ENCODE measurements at regions not wholly inside any gene's neighbourhood (a gene's known extent, or its start where the extent isn't known, plus 50 kb on each side); places are given as distances from the start of the nearest gene placed in this dataset.
A peak's percentile ranks its signal among the peaks of the same experiment; 100 is the strongest.

GRCh38 chr5:61941637-61942036, 364.4 kb upstream of the KIF2A start:
- DNase-seq (no peak), ATAC-seq (no peak)
- TF ChIP-seq POLR2A (IDR thresholded peaks at IDR 0.05) (no peak), CTCF (IDR thresholded peaks at IDR 0.05) (no peak)
- Histone ChIP-seq H3K36me3 (replicated peaks in 1 of 2; ENCODE audit: insufficient read depth in 1 of 2, low read depth in 2 of 2) (no peaks in the 10 kb centered on the region), H3K4me3 (no peak overlapping the region), H3K4me1 (no peaks in the 10 kb centered on the region), H3K9me3 (no peaks in the 10 kb centered on the region), H3K27me3 (no peaks in the 10 kb centered on the region), H3K27ac (no peak overlapping the region)
- WGBS, 2 donors = 0% methylated on average over 1 of the region's 1 CpG
- intact Hi-C loops (cut with DNase I) = no loop called here

GRCh38 chr5:61942462-61943049, 363.4 kb upstream of the KIF2A start:
- Histone ChIP-seq H3K9me3 (no peaks in the 10 kb centered on the region), H3K4me3 (no peak overlapping the region), H3K27me3 (no peaks in the 10 kb centered on the region), H3K4me1 (peaks cover 5% of the 10 kb centered on the region), H3K36me3 (replicated peaks in 1 of 2; ENCODE audit: insufficient read depth in 1 of 2, low read depth in 2 of 2) (no peaks in the 10 kb centered on the region), H3K27ac (no peak overlapping the region)
- 79 to 81% methylated on average over 2 of the region's 2 CpGs for WGBS, 2 donors
- no peak for DNase-seq
- intact Hi-C loops (cut with DNase I) = no loop called here
- ATAC-seq = no peak
- TF ChIP-seq CTCF (IDR thresholded peaks at IDR 0.05) (no peak), POLR2A (IDR thresholded peaks at IDR 0.05) (no peak)

DNA sequence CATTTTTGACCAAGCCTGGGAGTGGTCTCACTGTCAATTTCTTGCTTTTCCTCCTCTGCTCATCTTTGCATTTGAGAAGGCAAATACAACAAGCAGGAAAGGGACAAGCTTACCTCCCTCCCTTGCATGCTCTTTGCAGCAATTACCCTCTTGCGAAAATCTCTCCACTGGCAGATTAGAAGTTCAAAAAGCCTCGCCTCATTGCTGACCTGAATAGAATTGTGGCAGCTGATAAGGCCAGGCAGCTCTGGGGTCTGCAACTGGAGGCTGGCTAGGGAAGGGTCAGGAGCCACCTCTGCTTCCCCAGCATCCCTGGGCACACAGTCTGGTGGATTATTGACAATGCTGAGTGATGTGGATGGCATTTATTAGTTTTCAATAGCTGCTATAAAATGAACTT, 362.3 kb upstream of the KIF2A start:
- intact Hi-C loops (cut with DNase I) = no loop called here
- Histone ChIP-seq H3K27ac (no peak overlapping the region), H3K4me3 (no peak overlapping the region), H3K9me3 (no peaks in the 10 kb centered on the region), H3K27me3 (no peaks in the 10 kb centered on the region), H3K36me3 (replicated peaks in 1 of 2; ENCODE audit: insufficient read depth in 1 of 2, low read depth in 2 of 2) (no peaks in the 10 kb centered on the region), H3K4me1 (peaks cover 17% of the 10 kb centered on the region)
- TF ChIP-seq CTCF (IDR thresholded peaks at IDR 0.05) (no peak), POLR2A (IDR thresholded peaks at IDR 0.05) (no peak)
- WGBS, 2 donors = 78 to 89% methylated on average over 2 of the region's 2 CpGs
- no peak for DNase-seq
- ATAC-seq = no peak

DNA sequence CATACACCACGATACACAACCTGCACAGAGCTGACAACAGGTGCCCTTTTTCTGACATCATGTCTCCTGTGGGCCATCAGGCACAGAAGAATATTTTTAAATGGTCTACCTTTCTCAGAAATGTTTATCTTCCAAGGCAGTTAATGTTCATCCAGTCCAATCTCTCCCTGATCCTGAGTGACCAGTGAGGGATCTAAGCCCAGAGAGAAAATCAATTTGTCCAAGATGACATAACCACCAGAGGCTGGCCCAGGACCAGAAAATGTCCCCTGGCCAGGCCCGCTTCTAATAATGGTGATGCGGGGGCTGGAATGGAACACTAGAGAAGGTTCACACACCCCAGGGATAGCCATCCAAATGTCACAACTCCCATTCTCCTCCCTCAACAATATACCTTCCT, 357.9 kb upstream of the KIF2A start:
- DNase-seq (peak in 2 of 4 donors; percentile 8 to 12), ATAC-seq (peak; percentile 42)
- H3K9me3 ChIP-seq = no peaks in the 10 kb centered on the region
- no peaks in the 10 kb centered on the region for H3K36me3 ChIP-seq (replicated peaks in 1 of 2; ENCODE audit: insufficient read depth in 1 of 2, low read depth in 2 of 2)
- WGBS, 2 donors = 31 to 49% methylated on average over 3 of the region's 3 CpGs
- H3K4me1 ChIP-seq = peaks cover 24% of the 10 kb centered on the region
- TF ChIP-seq POLR2A (IDR thresholded peaks at IDR 0.05) (no peak), CTCF (IDR thresholded peaks at IDR 0.05) (no peak)
- intact Hi-C loops (cut with DNase I) = no loop called here
- H3K27me3 ChIP-seq = no peaks in the 10 kb centered on the region
- no peak overlapping the region for H3K4me3 ChIP-seq
- peak overlapping the region in 1 of 4 donors; percentile 24 for H3K27ac ChIP-seq

- Histone ChIP-seq H3K27me3 (no peaks in the 10 kb centered on the region), H3K4me1 (peaks cover 24% of the 10 kb centered on the region), H3K27ac (peak overlapping the region in 2 of 4 donors; percentile 28 to 43), H3K36me3 (replicated peaks in 1 of 2; ENCODE audit: insufficient read depth in 1 of 2, low read depth in 2 of 2) (no peaks in the 10 kb centered on the region), H3K4me3 (no peak overlapping the region), H3K9me3 (no peaks in the 10 kb centered on the region)
- intact Hi-C loops (cut with DNase I) = no loop called here
- DNase-seq = no peak
- ATAC-seq = no peak
- 55 to 73% methylated on average over 2 of the region's 2 CpGs for WGBS, 2 donors
- no peak for TF ChIP-seq POLR2A (IDR thresholded peaks at IDR 0.05)
- TF ChIP-seq CTCF (IDR thresholded peaks at IDR 0.05) = no peak
These were observed 356.8 kb upstream of the KIF2A start for GRCh38 chr5:61949054-61949678.

Measured in body of pancreas (tissue), 4 donors.